OCI-LY1 (cell line): ENCODE measurements at regions not wholly inside any gene's neighbourhood (a gene's known extent, or its start where the extent isn't known, plus 50 kb on each side); places are given as distances from the start of the nearest gene placed in this dataset.

Experiments
- H2AFZ ChIP-seq: fragments of 200-600 bp; sonication (generic), shearing (Covaris generic); 2 replicates; pipeline ENCODE4 v1.6.0; 2014; ENCODE audit warnings: antibody characterized with exemption, mild to moderate bottlenecking, low read length
- H3F3A ChIP-seq: fragments of 200-600 bp; sonication (generic), shearing (Covaris generic); 2 replicates; pipeline ENCODE4 v1.6.0; 2014; ENCODE audit warnings: mild to moderate bottlenecking, antibody characterized with exemption, low read length, moderate library complexity; ENCODE audit not compliant: insufficient read depth
- H3K27ac ChIP-seq: fragments of 200-600 bp; sonication (generic); 2 replicates; pipeline ENCODE4 v1.5.1; 2014; ENCODE audit warnings: low read length, mixed run types, mild to moderate bottlenecking, low read depth; ENCODE audit not compliant: poor library complexity, severe bottlenecking
- H3K27me3 ChIP-seq: fragments of 200-600 bp; sonication (generic); 2 replicates; pipeline ENCODE4 v1.6.0; 2014; ENCODE audit warnings: antibody characterized with exemption, mild to moderate bottlenecking, low read length, moderate library complexity; ENCODE audit not compliant: insufficient read depth
- H3K36me3 ChIP-seq: fragments of 200-600 bp; sonication (generic); 2 replicates; pipeline ENCODE4 v1.6.1; 2014; ENCODE audit warnings: mild to moderate bottlenecking, antibody characterized with exemption, low read length, moderate library complexity, mixed read lengths; ENCODE audit not compliant: insufficient read depth
- H3K4me1 ChIP-seq: fragments of 200-600 bp; sonication (generic); 2 replicates; pipeline ENCODE4 v1.5.1; 2014; ENCODE audit warnings: mild to moderate bottlenecking, low read length, moderate library complexity; ENCODE audit not compliant: insufficient read depth, severe bottlenecking
- H3K4me2 ChIP-seq: fragments of 200-600 bp; sonication (generic), shearing (Covaris generic); 2 replicates; pipeline ENCODE4 v1.6.1; 2014; ENCODE audit warnings: low read length
- H3K4me3 ChIP-seq: fragments of 200-600 bp; sonication (generic); 2 replicates; pipeline ENCODE4 v1.5.1; 2014; ENCODE audit warnings: low read length, low read depth, mild to moderate bottlenecking, mixed read lengths; ENCODE audit not compliant: poor library complexity, severe bottlenecking
- H3K79me2 ChIP-seq: fragments of 200-600 bp; shearing (Covaris generic); 2 replicates; pipeline ENCODE4 v1.6.1; 2016; ENCODE audit warnings: mixed run types, low read length, mixed read lengths; ENCODE audit not compliant: insufficient read depth
- H3K9ac ChIP-seq: fragments of 200-600 bp; sonication (generic), shearing (Covaris generic); 2 replicates; pipeline ENCODE4 v1.6.1; 2014; ENCODE audit warnings: mild to moderate bottlenecking, low read length, mixed read lengths
- H3K9me2 ChIP-seq: fragments of 200-600 bp; sonication (generic), shearing (Covaris generic); 2 replicates; pipeline ENCODE4 v1.6.1; 2014; ENCODE audit warnings: low read depth, mild to moderate bottlenecking, low read length, mixed read lengths
- H3K9me3 ChIP-seq: fragments of 200-600 bp; shearing (Covaris generic); 2 replicates; pipeline ENCODE4 v1.6.1; 2014; ENCODE audit warnings: low read length, mixed read lengths
- H4K20me1 ChIP-seq: fragments of 200-600 bp; sonication (generic), shearing (Covaris generic); 2 replicates; pipeline ENCODE4 v1.6.0; 2016; ENCODE audit warnings: mild to moderate bottlenecking, low read length; ENCODE audit not compliant: insufficient read depth
- CTCF ChIP-seq: fragments of 200-600 bp; sonication (generic), shearing (Covaris generic); IDR thresholded peaks from 2 replicates; pipeline ENCODE4 v1.5.1; 2017; ENCODE audit warnings: mild to moderate bottlenecking, antibody characterized with exemption, low read length, moderate library complexity, mixed read lengths
- EZH2 ChIP-seq: fragments of 200-600 bp; sonication (generic), shearing (Covaris generic); IDR thresholded peaks from 2 replicates; pipeline ENCODE4 v1.8.0; 2017; ENCODE audit warnings: borderline replicate concordance, mixed run types, mild to moderate bottlenecking, antibody characterized with exemption, low read length, moderate library complexity, mixed read lengths

GRCh38 chr2:75415111-75415626 lies 145.6 kb downstream of the EVA1A start:
- Histone ChIP-seq H3K27ac (no peak overlapping the region), H3K9me2 (no peaks in the 10 kb centered on the region), H3K4me3 (no peak overlapping the region), H3K36me3 (no peaks in the 10 kb centered on the region), H3K4me1 (no peaks in the 10 kb centered on the region), H3F3A (no peaks in the 10 kb centered on the region), H4K20me1 (no peaks in the 10 kb centered on the region), H2AFZ (no peak overlapping the region), H3K27me3 (no peaks in the 10 kb centered on the region), H3K4me2 (no peak overlapping the region), H3K79me2 (no peaks in the 10 kb centered on the region), H3K9ac (no peak overlapping the region), H3K9me3 (no peaks in the 10 kb centered on the region)
- TF ChIP-seq CTCF (no peak), EZH2 (no peak)

- H3K4me1 ChIP-seq: no peaks in the 10 kb centered on the region
- no peak overlapping the region for H3K9ac ChIP-seq
- no peak overlapping the region for H2AFZ ChIP-seq
- no peaks in the 10 kb centered on the region for H3F3A ChIP-seq
- H4K20me1 ChIP-seq: no peaks in the 10 kb centered on the region
- no peak overlapping the region for H3K4me3 ChIP-seq
- H3K4me2 ChIP-seq: no peak overlapping the region
- H3K79me2 ChIP-seq: no peaks in the 10 kb centered on the region
- no peaks in the 10 kb centered on the region for H3K9me2 ChIP-seq
- H3K9me3 ChIP-seq: no peaks in the 10 kb centered on the region
- no peaks in the 10 kb centered on the region for H3K36me3 ChIP-seq
- TF ChIP-seq CTCF: no peak
- TF ChIP-seq EZH2: no peak
- no peaks in the 10 kb centered on the region for H3K27me3 ChIP-seq
- no peak overlapping the region for H3K27ac ChIP-seq
Measured at GRCh38 chr2:75411574-75411973, 149.2 kb downstream of the EVA1A start.

GRCh38 chr2:75410702-75411101 lies 150.0 kb downstream of the EVA1A start:
- no peaks in the 10 kb centered on the region for H3K9me3 ChIP-seq
- H3K79me2 ChIP-seq: no peaks in the 10 kb centered on the region
- TF ChIP-seq CTCF (no peak), EZH2 (no peak)

More at GRCh38 chr2:75410702-75411101, 150.0 kb downstream of the EVA1A start:
- no peaks in the 10 kb centered on the region for H4K20me1 ChIP-seq
- H3K9ac ChIP-seq: no peak overlapping the region
- no peak overlapping the region for H3K4me3 ChIP-seq
- H3F3A ChIP-seq: no peaks in the 10 kb centered on the region
- H2AFZ ChIP-seq: no peak overlapping the region
- no peaks in the 10 kb centered on the region for H3K36me3 ChIP-seq
- no peaks in the 10 kb centered on the region for H3K4me1 ChIP-seq
- no peaks in the 10 kb centered on the region for H3K27me3 ChIP-seq
- H3K9me2 ChIP-seq: no peaks in the 10 kb centered on the region
- H3K4me2 ChIP-seq: no peak overlapping the region
- H3K27ac ChIP-seq: no peak overlapping the region
